HG02943 (cell line): ENCODE measurements at regions not wholly inside any gene's neighbourhood (a gene's known extent, or its start where the extent isn't known, plus 50 kb on each side); places are given as distances from the start of the nearest gene placed in this dataset.
"Not testable (repeated sequence)": the region's sequence is repeated elsewhere in the genome, so short reads cannot be mapped to it uniquely, and the experiment has no call there.

Experiments
- ATAC-seq: cut with Tn5 transposase; IDR thresholded peaks from one replicate; pipeline ENCODE4 v1.9.1; 2021; ENCODE audit warnings: mild to moderate bottlenecking, low read depth, moderate library complexity; ENCODE audit not compliant: unreplicated experiment

- no peak for ATAC-seq
Measured at GRCh38 chr4:112077743-112078142, 67.5 kb upstream of the FAM241A start.

- no peak for ATAC-seq
Measured at GRCh38 chr4:112082954-112083586, 62.2 kb upstream of the FAM241A start.

- no peak for ATAC-seq
Measured at GRCh38 chr4:112083587-112084347, 61.5 kb upstream of the FAM241A start.

GRCh38 chr4:112085156-112086035 lies 59.9 kb upstream of the FAM241A start:
- no peak for ATAC-seq

- ATAC-seq = no peak
Measured at GRCh38 chr4:112086036-112086434, 59.2 kb upstream of the FAM241A start.

- ATAC-seq = not testable (repeated sequence)
Measured at GRCh38 chr4:112086661-112087060, 58.6 kb upstream of the FAM241A start.

GRCh38 chr4:112092330-112092729 lies 52.9 kb upstream of the FAM241A start:
- ATAC-seq = not testable (repeated sequence)

GRCh38 chr4:112093636-112094202 lies 51.5 kb upstream of the FAM241A start:
- no peak for ATAC-seq

- no peak for ATAC-seq
Measured at GRCh38 chr4:112094330-112094729, 50.9 kb upstream of the FAM241A start.
